GM03348 (cell line): ENCODE measurements at regions not wholly inside any gene's neighbourhood (a gene's known extent, or its start where the extent isn't known, plus 50 kb on each side); places are given as distances from the start of the nearest gene placed in this dataset.

ENCODE experiments used
- DNase-seq: peaks from one replicate; pipeline ENCODE4 v3.0.0; 2012; ENCODE audit warnings: low spot score

DNA sequence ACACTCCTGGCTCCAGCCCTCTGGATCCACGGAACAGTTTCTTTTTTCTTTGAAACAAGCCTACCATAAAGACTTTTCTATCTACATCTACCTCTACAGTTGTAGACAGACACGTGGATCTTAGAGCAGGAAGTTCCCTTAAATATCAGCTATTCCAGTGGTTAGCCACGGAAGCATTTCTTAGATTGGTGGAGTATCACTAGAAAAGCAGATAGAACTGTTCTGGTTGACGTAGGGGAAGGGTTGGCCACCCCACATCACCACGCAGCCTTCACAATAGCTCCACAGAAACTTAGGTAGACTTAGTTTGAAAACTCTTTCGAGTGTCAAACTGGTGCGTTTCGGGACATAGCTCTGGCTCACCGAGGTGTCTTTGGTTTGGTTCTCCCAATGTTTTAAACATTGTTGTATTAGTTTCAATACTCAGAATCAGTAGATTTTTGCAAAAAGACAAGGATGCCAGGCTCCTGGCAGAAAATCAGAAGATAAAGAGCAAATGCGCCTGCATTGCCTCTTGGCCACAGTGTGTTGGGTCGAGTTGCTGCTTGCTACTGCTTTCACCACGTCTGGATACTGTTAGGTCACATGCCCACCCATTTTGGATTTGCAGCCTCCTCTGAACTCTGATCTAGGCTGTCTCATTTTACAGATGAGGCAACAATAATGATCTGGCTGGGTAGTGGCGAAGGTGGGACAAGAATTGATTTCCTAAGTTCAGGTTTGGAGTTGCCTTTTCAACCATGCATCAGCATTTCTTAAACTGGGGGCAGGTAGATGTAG lies 71.5 kb upstream of the DTNBP1 start:
- no peak for DNase-seq

DNA sequence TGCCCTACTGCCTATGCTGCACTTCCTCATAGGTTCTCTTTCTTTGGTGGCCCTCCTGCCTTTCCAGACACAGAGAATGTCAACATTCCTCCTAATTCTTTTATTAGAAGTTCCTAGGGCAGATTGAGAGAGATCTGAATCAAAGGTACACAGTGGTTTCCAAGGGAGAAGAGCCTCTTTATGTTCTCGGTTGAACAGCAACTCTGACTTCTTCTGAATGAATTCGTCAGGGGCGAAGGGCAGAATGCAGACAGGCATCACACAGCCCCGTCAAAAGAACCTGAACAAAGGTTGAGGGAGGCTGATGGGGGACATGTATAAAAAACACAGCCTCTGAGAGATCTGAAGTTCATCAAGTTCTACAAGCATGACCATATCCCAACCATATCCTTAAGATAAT lies 68.1 kb upstream of the DTNBP1 start:
- DNase-seq, result no peak

DNA sequence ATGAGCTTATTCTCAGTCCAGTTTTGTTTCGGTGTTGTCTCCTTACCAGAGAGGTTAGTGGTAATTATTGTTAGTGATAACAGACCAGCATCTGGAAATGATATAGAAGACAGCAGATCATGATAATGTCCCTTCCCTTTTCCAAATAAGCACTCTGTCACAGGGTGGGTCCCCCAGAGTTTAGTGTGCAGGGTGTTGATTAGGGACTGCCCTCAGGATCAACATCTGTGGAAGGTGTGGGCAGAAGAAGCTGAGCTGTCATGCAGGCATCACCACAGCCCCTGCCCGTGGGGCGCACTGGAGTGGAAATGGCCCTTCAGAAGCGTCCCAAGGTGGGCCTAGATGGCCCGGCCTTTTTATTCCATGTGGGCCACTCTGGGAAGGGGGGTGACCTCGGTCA lies 67.6 kb upstream of the DTNBP1 start:
- no peak for DNase-seq

GRCh38 chr6:15722731-15723130 lies 59.9 kb upstream of the DTNBP1 start:
- no peak for DNase-seq

GRCh38 chr6:15716889-15717288 lies 54.1 kb upstream of the DTNBP1 start:
- no peak for DNase-seq

DNA sequence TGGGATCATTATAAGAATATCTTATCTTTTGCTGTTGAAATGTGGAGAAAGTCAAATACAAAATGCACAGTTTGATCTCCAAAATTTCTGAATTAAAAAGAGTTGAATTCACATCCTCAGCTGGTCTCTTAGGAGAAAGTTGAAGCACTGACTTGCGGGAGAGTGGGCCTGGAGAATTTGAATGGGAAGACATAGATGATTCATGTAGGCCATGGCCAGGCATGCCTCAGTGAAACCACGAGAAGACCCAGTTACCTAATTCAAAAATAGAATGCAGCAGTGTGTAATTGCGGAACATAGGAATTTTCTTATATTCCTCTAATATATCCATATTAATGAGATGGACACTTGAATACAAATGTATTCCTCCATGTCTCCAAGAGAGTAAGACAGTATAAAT lies 53.0 kb upstream of the DTNBP1 start:
- DNase-seq, result no peak

- no peak for DNase-seq
Measured at GRCh38 chr6:15715060-15715459, 52.2 kb upstream of the DTNBP1 start.

GRCh38 chr6:15714658-15715057 lies 51.8 kb upstream of the DTNBP1 start:
- DNase-seq, result no peak

DNA sequence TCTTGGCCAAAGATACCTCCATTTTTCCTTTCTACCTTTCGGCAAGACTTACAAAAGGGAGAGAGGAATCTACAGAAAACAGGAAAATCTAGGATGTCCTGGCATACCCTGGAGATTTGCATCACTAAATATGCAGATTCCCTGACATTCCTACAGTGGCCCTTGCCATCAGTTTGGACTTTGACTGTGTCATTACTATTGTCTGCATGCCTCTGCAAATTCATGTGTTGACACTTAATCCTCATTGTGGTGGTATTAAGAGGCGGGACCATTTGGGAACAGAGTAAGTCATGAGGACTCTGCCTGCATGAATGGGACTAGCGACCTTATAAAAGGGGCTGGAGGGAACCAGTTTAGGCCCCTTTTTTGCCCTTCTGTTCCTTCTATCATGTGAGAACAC lies 50.5 kb upstream of the DTNBP1 start:
- DNase-seq, result no peak

- no peak for DNase-seq
Measured at GRCh38 chr6:15712797-15713196, 50.0 kb upstream of the DTNBP1 start.
